ENCODE measurements at regions not wholly inside any gene's neighbourhood (a gene's known extent, or its start where the extent isn't known, plus 50 kb on each side); places are given as distances from the start of the nearest gene placed in this dataset.
"Not testable (repeated sequence)": the region's sequence is repeated elsewhere in the genome, so short reads cannot be mapped to it uniquely, and the experiment has no call there.

GRCh38 chr22:16463472-16463871 lies 129.1 kb downstream of the CCT8L2 start:
- not testable (repeated sequence) for DNase-seq (ENCODE audit: low read depth in 2 of 3, low spot score in 2 of 3)

- DNase-seq (ENCODE audit: low read depth in 2 of 3, low spot score in 2 of 3) = not testable (repeated sequence)
Observed at GRCh38 chr22:16447451-16447850, 145.2 kb downstream of the CCT8L2 start.

GRCh38 chr22:16446755-16447440 lies 145.7 kb downstream of the CCT8L2 start:
- not testable (repeated sequence) for DNase-seq (ENCODE audit: low read depth in 2 of 3, low spot score in 2 of 3)

GRCh38 chr22:16441014-16441413 lies 151.6 kb downstream of the CCT8L2 start:
- not testable (repeated sequence) for DNase-seq (ENCODE audit: low read depth in 2 of 3, low spot score in 2 of 3)

- not testable (repeated sequence) for DNase-seq (ENCODE audit: low read depth in 2 of 3, low spot score in 2 of 3)
Observed at GRCh38 chr22:16423476-16423875, 169.1 kb downstream of the CCT8L2 start.

- not testable (repeated sequence) for DNase-seq (ENCODE audit: low read depth in 2 of 3, low spot score in 2 of 3)
Observed at GRCh38 chr22:16417498-16417897, 175.1 kb downstream of the CCT8L2 start.

GRCh38 chr22:16404639-16405038 lies 188.0 kb downstream of the CCT8L2 start:
- DNase-seq (ENCODE audit: low read depth in 2 of 3, low spot score in 2 of 3) = not testable (repeated sequence)

GRCh38 chr22:16403661-16404060 lies 188.9 kb downstream of the CCT8L2 start:
- not testable (repeated sequence) for DNase-seq (ENCODE audit: low read depth in 2 of 3, low spot score in 2 of 3)

GRCh38 chr22:16402874-16403399 lies 189.7 kb downstream of the CCT8L2 start:
- not testable (repeated sequence) for DNase-seq (ENCODE audit: low read depth in 2 of 3, low spot score in 2 of 3)

- DNase-seq (ENCODE audit: low read depth in 2 of 3, low spot score in 2 of 3) = not testable (repeated sequence)
Observed at GRCh38 chr22:16393476-16393875, 199.1 kb downstream of the CCT8L2 start.

GRCh38 chr22:16391417-16391930 lies 201.1 kb downstream of the CCT8L2 start:
- peak in 1 of 3 donors; percentile 0 for DNase-seq (ENCODE audit: low read depth in 2 of 3, low spot score in 2 of 3)

- not testable (repeated sequence) for DNase-seq (ENCODE audit: low read depth in 2 of 3, low spot score in 2 of 3)
Observed at GRCh38 chr22:16390541-16391217, 201.9 kb downstream of the CCT8L2 start.

- not testable (repeated sequence) for DNase-seq (ENCODE audit: low read depth in 2 of 3, low spot score in 2 of 3)
Observed at GRCh38 chr22:16390046-16390445, 202.6 kb downstream of the CCT8L2 start.

- DNase-seq (ENCODE audit: low read depth in 2 of 3, low spot score in 2 of 3) = not testable (repeated sequence)
Observed at GRCh38 chr22:16389256-16389655, 203.4 kb downstream of the CCT8L2 start.

- DNase-seq (ENCODE audit: low read depth in 2 of 3, low spot score in 2 of 3) = not testable (repeated sequence)
Observed at GRCh38 chr22:16388616-16389015, 204.0 kb downstream of the CCT8L2 start.

- not testable (repeated sequence) for DNase-seq (ENCODE audit: low read depth in 2 of 3, low spot score in 2 of 3)
Observed at GRCh38 chr22:16388127-16388526, 204.5 kb downstream of the CCT8L2 start.

GRCh38 chr22:16387543-16387942 lies 205.1 kb downstream of the CCT8L2 start:
- not testable (repeated sequence) for DNase-seq (ENCODE audit: low read depth in 2 of 3, low spot score in 2 of 3)

GRCh38 chr22:16387088-16387487 lies 205.5 kb downstream of the CCT8L2 start:
- DNase-seq (ENCODE audit: low read depth in 2 of 3, low spot score in 2 of 3) = no peak

- not testable (repeated sequence) for DNase-seq (ENCODE audit: low read depth in 2 of 3, low spot score in 2 of 3)
Observed at GRCh38 chr22:16361328-16361727, 231.3 kb downstream of the CCT8L2 start.

GRCh38 chr22:16352637-16353036 lies 240.0 kb downstream of the CCT8L2 start:
- not testable (repeated sequence) for DNase-seq (ENCODE audit: low read depth in 2 of 3, low spot score in 2 of 3)

GRCh38 chr22:16347083-16347482 lies 245.5 kb downstream of the CCT8L2 start:
- not testable (repeated sequence) for DNase-seq (ENCODE audit: low read depth in 2 of 3, low spot score in 2 of 3)
